MM.1S (cell line): ENCODE measurements at regions not wholly inside any gene's neighbourhood (a gene's known extent, or its start where the extent isn't known, plus 50 kb on each side); places are given as distances from the start of the nearest gene placed in this dataset.

Experiments used
- EZH2 ChIP-seq: fragments of 300-600 bp; sonication (generic); optimal IDR thresholded peaks from 2 replicates; pipeline ENCODE3; 2017; ENCODE audit warnings: low read depth, mild to moderate bottlenecking, antibody characterized with exemption, low read length, mixed read lengths
- EZH2phosphoT487 ChIP-seq: fragments of 300-600 bp; sonication (generic); IDR thresholded peaks from 2 replicates; pipeline ENCODE4 v1.6.1; 2018; ENCODE audit warnings: antibody characterized with exemption, low read length
- TF ChIP-seq, protein P1 (sequence below): fragments of 300-600 bp; sonication (generic); IDR thresholded peaks from 2 replicates; pipeline ENCODE4 v1.5.1; 2016; ENCODE audit warnings: antibody characterized with exemption, low read length, mixed read lengths

DNA sequence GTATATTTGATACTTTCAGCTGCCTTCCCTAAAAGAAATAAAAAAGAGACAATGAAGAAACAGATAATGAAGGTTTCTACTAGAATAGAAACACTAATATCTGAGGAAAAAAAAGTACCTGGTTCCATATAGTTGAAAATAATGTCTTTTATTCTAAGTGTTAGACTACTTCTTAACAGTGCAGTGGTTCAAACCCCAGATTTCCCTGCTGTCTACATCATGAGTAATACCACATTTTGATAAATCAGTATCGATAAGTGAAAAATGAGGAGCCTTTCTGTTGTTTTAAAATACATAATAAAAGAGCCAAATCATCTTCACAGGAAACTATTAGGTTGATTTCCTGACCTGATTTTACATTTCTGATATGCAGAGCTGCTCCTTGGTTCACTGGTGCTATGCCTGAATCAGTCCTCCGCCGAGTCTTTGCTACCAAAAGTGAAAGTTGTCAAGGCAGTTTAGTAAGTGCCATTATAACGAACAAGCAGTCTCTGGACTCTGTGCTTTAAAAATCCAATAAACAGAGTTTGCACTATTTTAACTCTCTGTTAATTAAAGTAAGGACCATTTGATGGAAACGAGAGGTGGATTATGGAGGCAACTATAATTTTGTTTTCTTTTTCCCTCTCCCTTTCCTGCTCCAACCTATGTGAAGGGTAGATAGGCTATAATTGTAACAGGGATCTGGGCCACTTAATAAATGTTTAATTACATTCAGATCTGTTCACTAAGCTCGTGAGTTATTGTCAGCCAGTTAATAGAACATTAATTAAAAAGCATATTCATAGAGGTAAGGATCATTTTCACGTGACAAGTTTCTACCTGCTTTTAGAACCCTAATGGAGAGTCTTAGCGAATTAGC, 724.5 kb upstream of the RAG2 start:
- TF ChIP-seq, protein P1, sequence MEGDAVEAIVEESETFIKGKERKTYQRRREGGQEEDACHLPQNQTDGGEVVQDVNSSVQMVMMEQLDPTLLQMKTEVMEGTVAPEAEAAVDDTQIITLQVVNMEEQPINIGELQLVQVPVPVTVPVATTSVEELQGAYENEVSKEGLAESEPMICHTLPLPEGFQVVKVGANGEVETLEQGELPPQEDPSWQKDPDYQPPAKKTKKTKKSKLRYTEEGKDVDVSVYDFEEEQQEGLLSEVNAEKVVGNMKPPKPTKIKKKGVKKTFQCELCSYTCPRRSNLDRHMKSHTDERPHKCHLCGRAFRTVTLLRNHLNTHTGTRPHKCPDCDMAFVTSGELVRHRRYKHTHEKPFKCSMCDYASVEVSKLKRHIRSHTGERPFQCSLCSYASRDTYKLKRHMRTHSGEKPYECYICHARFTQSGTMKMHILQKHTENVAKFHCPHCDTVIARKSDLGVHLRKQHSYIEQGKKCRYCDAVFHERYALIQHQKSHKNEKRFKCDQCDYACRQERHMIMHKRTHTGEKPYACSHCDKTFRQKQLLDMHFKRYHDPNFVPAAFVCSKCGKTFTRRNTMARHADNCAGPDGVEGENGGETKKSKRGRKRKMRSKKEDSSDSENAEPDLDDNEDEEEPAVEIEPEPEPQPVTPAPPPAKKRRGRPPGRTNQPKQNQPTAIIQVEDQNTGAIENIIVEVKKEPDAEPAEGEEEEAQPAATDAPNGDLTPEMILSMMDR: no peak
- TF ChIP-seq EZH2phosphoT487 (no peak), EZH2 (no peak)
